ENCODE measurements at regions not wholly inside any gene's neighbourhood (a gene's known extent, or its start where the extent isn't known, plus 50 kb on each side); places are given as distances from the start of the nearest gene placed in this dataset.
"Not testable (repeated sequence)": the region's sequence is repeated elsewhere in the genome, so short reads cannot be mapped to it uniquely, and the experiment has no call there.

DNA sequence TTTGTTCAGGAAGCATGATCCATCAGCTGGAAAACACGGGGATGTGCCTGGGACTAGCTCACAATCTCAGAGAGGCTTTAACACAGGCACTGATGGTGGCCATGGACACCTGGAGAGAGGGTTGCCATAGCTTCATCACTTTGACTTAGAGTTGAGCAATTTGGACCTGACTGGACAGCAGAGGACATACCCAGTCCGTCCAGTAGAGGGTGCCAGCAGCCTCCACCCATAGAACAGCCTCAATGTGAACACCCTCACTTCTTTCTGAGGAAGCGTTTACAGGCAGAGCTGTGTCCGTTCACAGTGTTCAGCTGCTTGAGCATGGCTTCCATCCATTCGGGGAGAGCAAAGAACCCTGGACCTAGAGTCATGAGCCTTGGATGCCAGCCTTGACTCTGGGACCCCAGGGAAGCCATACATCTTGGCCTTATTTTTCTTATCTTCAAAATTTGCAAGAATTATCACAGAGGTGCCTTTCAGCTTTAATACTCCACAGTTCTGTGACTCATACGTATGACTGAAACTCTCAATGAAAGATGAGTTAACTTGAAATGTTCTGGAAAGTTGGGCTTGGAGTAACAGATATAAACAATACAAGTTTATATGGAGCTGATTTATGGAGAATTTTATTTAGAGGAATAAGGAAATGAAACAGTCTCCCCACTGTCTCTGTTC lies 302.9 kb upstream of the PODXL start:
- DNase-seq (ENCODE audit: low spot score), result peak; percentile 6

DNA sequence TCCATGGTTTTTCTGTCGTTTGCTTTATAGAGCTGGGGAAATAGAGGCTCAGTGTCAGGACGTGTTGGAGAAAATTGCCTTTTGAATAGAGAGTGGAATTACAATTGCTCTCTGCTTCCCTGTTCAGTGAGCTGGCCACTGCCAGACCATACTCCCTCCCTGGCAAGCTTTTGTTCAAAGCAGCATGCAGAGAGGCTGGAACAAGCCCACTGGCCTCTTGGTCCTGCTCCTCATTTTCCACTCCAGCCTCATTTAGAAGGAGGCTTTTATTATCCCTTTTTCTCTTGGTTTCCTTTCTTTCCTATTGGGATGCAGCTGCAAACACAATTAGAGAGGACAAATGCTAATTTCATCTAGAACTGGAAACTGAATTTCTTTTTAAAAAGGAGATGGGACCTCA lies 302.2 kb upstream of the PODXL start:
- no peak for DNase-seq (ENCODE audit: low spot score)

DNA sequence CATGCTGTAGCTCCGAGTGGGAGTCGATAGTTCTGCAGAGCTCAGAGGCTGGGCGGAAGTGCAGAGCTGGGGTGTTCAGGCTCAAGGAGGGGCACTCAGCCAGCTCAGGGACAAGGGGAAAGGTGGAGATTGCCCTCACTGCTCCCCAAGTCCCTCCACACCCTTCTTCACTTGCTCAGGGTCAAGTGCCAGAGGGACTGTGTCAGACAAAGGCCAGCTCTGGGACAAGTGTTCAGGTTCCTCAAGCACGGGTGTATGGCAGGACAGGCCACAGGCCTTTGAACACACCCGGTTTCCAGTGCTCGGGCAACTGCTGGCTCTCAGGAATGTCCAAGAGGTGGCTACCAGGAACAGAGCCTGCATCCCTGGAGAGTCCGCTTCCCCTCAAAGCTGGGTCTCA lies 293.0 kb upstream of the PODXL start:
- no peak for DNase-seq (ENCODE audit: low spot score)

DNA sequence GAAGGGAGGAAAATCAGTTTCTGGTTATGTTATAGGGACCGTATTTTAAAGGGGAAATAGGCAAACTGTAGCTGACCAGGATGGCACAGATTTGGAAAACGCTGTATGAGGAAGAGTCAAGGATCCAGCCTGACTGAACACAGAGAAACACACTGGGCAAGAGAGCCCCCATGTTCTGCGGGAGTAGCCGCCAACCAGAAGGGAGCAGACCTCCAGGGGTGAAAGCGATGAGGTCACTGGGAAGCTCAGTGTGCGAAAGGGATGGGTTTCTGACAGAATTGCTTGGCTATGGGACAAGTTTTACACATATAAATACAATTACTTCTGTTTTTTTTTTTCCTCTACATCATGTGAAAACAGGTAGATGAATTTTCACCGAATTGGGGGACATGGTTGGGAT lies 291.6 kb upstream of the PODXL start:
- no peak for DNase-seq (ENCODE audit: low spot score)

DNA sequence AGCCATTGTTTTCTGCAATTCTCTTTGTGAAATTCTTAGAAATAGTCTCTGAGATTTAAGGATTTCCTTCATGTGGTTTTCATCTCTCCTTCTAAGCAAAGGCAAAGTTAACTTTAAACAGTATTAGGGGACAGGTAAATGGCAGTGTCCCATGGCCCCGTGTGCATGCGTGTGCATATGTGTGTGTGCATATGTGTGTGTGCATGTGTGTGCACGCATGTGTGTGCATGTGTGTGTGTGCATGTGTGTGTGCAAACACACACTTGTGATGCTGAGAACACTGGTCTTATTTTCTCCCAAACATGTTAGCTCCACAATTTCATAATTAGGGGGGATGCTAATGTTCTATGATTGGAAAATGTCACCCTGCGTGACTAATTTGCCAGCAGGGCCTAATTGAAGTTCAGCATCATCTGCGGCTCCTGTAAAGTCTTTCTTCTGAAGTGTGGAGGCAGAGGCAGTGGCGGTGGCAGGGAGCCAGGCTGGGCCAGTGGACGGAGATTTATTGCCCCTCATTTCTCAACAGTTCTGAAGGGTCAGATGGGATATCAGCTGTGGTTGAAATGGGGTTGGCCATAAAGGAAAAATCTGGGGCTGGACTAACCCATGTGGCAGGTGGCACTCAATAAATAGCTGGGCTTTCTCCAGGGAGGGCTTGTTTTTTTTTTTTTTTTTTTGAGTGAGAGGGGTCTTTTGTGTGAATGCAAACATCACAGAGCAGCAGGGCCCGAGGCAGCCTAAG lies 289.3 kb upstream of the PODXL start:
- no peak for DNase-seq (ENCODE audit: low spot score)

DNA sequence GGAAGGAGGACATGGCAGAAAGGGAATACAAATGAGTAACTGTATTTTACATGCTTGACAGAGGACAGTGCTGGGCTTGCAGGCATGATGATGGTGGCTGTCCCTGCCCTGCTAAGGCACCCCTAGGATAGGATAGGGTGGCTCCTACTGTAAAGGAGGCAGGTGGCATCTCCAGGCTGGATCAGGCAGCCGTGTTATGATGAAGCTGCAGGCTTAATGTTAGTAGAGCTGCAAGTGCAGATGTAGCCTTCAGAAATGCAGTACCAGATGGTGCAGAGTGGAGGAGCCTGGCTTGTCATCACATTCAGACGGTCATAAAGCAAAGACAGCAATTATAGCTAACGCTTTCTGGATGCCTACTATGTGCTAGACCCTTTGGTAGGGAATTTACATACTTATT lies 287.9 kb upstream of the PODXL start:
- no peak for DNase-seq (ENCODE audit: low spot score)

DNA sequence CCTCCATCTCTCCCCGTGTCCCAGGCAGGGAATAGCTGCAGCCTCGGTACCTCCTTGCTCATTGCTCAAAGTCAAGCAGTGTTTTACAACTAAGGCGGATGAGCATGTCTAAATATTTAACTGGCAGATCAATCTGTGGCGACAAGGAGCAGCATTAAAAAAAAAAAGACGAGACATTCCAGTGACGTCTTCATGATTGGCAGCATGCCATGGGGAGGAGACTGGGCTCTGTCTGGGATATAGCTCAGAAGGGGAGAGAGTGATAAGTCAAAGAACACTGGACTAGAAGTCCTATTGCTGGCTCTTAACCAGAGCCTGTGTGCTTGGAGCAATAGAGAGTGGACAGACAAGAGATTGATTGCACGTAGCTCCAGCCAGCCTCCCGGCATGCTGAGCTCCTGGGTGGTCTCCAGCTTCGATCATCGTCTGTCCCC lies 287.5 kb upstream of the PODXL start:
- DNase-seq (ENCODE audit: low spot score), result no peak

DNA sequence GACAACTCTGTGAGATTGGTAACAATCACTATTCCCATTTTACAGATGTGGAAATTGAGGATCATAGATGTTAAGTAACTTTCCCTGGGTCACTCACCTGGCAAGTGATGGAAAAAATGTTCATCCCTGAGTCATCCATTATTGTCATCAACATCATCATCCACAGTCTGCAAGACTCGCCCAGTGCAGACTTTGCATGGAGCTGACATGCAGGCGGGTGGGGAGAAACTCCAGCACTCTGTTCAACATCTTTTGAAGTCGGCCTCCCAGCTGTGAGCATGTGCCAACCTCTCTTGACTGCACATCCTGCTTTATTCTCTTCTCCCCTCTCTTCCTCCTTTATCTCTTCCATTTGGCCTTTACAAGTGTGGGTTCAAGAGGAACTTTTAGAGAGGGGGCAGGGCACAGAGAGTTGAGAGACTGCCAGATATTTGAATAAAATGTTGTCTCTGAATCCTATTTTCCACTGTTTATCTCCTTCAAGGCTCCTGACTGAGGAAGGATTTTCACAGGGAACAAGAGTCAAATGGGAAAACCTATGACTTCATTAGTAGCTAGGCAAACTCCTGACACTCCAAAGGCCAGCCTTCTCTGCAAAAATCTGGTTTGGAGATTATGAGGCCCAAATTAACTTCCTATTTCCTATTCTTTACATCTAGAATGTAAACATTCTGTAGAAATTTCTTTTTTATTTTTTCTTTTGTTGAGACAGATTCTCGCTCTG lies 283.7 kb upstream of the PODXL start:
- DNase-seq (ENCODE audit: low spot score), result no peak

DNA sequence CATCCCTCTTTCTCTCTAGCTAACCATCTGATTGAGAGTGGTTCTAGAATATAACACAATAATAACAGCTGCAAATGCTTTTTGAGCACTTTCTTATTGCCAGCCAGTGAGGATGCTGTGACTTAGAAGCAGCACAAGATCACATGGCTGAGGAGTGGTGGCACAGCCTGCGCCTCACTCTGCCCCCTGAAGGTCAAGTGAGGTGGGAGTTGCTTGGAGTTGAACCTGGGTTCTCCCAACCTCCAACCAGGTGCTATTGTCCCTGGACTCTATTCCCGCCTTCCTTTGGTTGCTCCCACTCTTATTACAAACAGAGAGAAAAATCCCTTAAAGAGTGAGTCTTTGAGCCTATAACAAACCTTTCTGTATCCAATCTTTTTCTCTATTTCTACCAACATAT lies 280.3 kb upstream of the PODXL start:
- no peak for DNase-seq (ENCODE audit: low spot score)

DNA sequence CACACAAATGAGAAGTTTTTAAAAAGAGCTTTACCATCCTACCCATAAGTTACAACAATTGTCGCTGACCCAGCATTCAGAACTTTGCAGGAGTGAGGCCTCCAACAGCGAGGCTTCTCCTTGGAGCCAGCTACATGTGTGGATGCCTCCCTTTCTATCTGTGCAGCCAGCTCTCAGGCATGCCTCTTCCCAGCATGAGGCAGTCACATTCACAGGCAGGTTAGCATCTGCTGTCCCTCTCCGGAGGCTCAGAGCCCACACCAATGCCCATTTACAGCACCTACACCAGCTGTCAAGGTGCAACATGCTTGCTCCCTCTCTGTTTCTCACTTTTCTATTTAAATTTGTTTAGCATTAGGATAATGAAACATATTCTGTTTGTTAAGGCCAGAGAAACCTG lies 278.7 kb upstream of the PODXL start:
- no peak for DNase-seq (ENCODE audit: low spot score)

DNA sequence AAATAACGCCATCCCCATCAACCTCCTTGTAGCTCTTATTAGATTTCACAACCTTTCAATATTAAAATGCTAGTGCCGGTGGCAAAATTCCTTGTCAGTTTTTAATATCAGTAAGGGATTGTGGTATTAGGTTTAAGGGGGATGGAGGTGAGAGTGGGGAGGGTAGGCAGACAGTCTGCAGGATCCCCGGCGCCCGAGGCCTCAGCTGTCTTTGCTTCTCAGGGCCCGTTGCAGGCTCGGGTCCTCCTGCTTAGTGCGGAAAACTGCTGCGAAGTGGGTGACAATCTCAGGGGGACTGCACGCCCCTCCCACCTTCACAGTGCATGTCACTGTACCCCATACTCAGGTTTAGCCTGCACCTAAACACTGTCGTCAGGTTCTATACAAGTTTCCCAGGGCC lies 274.3 kb upstream of the PODXL start:
- no peak for DNase-seq (ENCODE audit: low spot score)

DNA sequence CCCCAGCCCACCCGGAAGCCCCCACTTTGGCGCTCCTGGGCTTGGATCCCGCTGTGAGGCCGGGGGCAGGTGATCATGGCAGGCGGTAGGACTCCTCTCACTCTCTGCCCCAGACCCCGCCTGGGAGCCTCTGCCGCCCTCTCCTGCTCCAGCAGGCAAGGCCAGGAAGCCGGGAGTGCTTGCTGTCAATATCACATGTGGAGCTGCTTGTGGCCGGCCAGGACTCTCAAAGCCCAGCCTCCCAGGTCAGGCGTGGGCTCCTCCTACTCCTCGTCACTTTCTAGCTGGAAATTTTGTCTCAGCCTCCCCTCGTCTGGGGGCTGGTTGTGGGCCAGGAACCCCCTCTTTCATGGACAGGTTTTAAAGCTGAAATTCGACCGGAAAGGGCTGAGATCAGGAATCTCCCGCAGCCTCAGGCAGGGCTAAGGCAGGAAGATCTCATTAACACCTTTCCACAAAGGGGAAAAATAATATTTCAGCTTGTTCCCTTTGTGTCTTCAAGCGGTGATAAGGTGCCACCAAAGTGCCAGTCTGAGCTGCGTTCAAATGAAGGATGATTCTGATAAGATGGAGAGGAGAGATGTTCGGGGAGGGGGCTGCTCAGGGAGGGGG lies 273.6 kb upstream of the PODXL start:
- DNase-seq (ENCODE audit: low spot score), result no peak

DNA sequence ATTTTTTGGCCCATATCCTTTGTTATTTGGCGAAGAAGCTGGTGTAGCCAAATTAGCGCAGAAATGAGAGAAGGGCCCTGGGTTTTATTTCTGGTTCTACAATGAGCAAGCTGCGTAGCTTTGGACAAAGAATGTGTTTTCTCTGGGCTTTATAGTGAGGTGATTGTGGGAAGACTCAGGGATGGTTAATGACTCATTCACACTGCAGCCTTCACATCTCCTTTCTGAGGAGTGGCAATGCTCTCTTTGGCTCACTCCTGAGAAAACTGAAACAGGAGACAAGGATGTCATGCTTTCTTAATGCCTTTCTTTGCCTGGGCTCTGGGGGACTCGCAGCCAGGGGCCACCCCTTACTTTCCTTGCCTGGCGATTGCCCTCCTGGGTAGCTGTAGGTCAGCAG lies 271.0 kb upstream of the PODXL start:
- no peak for DNase-seq (ENCODE audit: low spot score)

DNA sequence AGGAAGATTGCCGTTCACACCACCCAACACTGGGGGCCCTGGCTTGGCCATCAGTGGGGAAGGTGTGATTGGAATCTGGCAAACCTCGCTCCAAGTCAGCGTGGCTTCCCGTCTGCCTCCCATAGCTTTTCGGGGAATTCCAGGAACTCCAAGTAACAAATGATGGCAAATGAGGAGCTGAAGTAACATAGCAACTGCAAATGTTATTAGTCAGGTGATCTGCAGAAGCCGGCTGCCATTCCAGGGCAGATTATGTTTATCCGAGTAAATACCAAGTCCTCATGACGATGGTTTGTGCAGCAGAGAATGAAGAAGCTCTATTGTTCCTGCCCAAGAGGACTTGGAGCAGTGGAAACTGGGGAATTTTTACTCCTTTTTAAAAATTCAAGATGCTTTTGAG lies 270.5 kb upstream of the PODXL start:
- no peak for DNase-seq (ENCODE audit: low spot score)

DNA sequence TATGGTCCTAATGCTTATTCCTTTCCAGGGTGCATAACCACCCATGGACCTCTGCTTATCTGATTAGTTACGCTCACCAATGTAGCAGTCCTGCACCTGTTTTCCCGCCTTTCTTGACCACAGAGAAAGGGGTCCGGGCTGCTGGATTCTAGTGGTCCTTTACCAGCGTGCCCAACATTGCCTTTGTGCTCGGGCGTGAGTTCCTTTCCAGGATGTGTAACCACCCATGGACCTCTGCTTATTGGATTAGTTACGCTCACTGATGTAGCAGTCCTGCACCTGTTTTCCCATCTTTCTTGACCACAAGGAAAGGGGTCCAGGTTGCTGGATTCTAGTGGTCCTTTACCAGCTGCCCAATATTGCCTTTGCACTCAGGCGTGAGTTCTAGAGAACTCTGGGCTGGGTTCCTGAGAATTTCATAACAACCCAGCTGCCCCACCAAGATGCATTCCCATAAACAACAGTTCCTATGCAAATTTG lies 267.6 kb upstream of the PODXL start:
- DNase-seq (ENCODE audit: low spot score), result not testable (repeated sequence)

DNA sequence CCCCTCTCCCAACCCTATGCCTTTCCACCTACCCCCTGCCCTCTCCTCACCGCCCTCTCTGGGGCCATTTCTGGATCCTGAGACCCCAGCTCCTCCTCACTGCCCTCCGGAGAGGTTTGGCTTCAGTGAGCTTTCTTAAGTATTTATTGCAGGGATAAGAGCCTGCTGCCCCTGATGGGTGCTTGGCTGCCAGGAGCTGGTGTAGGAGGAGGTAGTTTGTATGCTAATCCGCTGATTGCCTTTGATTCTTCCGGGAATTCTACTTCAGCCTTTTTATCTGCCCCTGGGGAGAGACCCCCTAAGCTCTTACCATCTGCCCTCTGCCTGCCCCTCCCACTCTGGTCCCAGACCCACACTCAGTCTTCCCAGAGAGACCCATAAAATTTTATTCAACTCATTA lies 263.5 kb upstream of the PODXL start:
- no peak for DNase-seq (ENCODE audit: low spot score)

DNA sequence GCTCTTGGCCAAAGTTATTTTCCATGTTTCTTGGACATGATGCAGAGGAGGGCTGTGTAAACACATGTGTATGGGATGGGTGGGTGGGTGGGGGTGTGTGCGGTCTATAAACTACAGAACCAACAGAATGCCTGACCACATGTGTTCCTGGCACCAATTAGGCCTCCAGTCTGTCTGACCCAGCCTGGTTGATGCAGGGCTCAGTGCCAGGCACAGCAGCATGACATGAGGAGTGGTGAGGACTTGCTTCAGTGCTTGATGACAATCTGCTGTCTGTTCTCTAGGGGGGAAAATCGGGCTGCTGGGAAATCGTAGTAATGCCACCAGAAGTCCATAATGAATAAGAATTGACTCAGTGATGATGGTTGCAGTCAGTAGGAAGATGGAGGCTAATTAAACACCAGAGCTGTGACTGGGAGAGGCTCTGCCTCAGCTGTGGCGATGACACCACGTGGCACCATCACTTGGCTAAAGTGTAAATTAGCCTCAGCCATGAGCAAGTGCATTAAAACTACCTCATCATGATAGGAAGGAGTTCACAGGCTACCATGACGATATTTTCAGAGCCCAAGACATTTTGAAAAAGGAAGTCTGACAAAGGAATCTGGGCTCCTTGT lies 260.1 kb upstream of the PODXL start:
- no peak for DNase-seq (ENCODE audit: low spot score)

DNA sequence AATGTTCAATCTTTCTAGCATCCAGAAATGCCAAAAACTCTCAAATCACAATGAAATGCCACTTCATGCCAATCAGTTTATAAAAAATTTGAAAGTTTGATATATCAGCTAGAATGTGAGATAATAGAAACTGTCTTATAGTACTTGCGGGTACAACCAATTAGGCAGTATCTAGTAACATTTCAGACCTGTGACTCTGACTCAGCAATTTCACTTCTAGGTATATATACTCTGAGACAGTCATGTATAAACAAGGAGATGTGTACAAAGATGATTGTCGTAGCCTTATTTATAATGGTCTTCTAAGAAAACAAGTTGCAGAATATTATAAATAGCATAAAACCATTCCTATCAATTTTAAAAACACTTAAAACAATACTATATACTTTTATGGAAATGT lies 252.3 kb upstream of the PODXL start:
- DNase-seq (ENCODE audit: low spot score), result no peak

DNA sequence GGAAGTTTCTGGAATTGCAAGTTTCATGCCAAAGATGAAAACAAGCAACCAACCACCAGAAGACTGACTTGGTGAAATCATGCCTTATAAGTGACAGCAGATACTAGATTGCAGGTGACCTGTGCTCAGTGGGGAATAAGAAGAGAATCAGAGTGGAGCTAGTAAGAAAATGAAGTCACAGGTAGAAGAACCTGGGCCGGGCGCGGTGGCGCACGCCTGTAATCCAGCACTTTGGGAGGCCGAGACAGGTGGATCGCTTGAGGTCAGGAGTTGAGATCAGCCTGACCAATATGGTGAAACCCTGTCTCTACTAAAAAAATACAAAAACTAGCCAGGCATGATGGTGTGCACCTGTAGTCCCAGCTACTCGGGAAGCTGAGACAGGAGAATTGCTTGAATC lies 251.7 kb upstream of the PODXL start:
- not testable (repeated sequence) for DNase-seq (ENCODE audit: low spot score)

DNA sequence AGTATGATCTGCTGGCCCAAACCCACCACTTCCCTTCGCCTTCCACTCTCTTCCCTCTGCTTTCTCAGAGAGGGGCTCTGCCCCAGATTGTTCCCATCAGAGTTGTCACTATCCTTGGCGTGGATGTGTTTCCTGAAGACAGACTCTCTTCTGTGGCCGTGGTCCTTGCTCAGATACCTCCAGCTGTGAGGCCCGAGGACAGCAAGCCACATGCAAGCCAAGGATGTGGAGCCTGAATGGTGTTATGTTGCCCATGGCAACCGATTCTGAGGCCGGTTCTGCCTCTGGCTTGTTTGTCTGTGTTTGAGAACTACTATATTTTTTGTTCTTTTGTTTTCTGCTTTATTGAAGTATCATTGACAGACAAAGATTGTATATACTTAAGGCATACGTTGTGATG lies 247.4 kb upstream of the PODXL start:
- DNase-seq (ENCODE audit: low spot score), result no peak

DNA sequence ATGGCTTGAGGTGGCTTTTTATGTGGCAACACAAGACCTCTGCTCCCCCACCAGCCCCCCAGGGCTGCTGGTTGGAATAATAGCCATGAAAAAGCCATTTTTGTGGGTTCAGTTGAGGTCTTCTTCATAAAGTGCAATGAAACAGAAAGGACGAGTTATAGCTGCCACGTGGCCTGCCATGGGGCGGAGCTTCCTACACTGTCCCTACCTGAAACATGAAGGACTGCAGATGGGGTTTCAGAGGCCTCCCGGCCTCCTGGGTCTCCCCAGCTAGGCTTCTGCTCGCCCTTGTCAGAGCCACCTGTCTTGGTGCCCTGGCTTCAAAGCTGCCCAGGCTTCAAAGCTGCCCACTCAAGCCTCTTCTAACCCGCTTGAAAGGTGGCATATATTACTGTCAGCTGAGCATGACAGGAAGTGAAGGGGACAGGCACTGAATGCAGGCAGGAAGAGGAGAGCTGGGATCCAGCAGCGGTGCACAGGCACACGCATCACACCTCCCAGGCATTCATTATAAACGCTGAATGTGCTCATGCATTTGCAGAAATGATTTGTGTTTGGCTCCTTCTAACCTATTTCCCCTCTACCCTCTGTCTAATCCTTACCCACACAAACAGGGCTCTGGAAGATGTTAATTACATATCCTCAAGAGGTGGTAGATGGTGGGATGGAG lies 245.9 kb upstream of the PODXL start:
- DNase-seq (ENCODE audit: low spot score), result no peak

DNA sequence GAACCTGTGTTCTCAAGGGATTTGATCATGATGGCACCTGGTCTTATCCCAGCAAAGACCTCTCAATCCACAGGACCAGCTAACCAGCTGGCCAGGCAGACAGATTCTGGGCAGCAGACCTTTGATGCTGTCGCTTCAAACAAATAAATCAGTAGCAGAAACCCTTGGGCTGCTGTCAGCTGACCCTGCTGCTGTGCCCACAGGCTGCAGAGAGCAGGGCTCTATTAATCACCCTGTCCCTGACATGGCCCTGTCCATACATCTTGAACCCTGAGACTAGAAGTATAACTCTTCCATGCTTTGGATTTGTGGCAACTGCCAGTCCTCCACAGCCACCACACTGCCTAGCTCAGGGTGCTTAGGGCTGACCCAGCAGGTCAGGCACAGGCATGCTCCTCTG lies 244.1 kb upstream of the PODXL start:
- DNase-seq (ENCODE audit: low spot score), result no peak
